Neural cell (in vitro differentiated cells): ENCODE measurements at regions not wholly inside any gene's neighbourhood (a gene's known extent, or its start where the extent isn't known, plus 50 kb on each side); places are given as distances from the start of the nearest gene placed in this dataset.
A peak's percentile ranks its signal among the peaks of the same experiment; 100 is the strongest.

Source experiments
- H2AFZ ChIP-seq: fragments of 200-600, 300-800 bp; sonication (generic), shearing (Covaris generic); 2 replicates; pipeline ENCODE4 v1.6.0; 2014; ENCODE audit warnings: low read depth, mild to moderate bottlenecking, antibody characterized with exemption, low read length, moderate library complexity
- H3F3A ChIP-seq: fragments of 200-600 bp; shearing (Covaris generic); 2 replicates; pipeline ENCODE4 v1.6.1; 2016; ENCODE audit warnings: mild to moderate bottlenecking, moderate library complexity, mixed read lengths, antibody characterized with exemption, low read length; ENCODE audit not compliant: insufficient read depth, poor library complexity, severe bottlenecking
- H3K27ac ChIP-seq: fragments of 200-600, 300-800 bp; sonication (generic), shearing (Covaris generic); 2 replicates; pipeline ENCODE4 v1.5.1; 2014; ENCODE audit warnings: mild to moderate bottlenecking, low read length, moderate library complexity
- H3K27me3 ChIP-seq: fragments of 300-800, 200-600 bp; sonication (generic), shearing (Covaris generic); 2 replicates; pipeline ENCODE4 v1.6.0; 2014; ENCODE audit warnings: mild to moderate bottlenecking, low read depth, low read length, moderate library complexity; ENCODE audit not compliant: insufficient read depth
- H3K36me3 ChIP-seq: fragments of 300-800, 200-600 bp; sonication (generic), shearing (Covaris generic); 2 replicates; pipeline ENCODE4 v1.5.1; 2014; ENCODE audit warnings: mild to moderate bottlenecking, antibody characterized with exemption, low read length, moderate library complexity; ENCODE audit not compliant: insufficient read depth
- H3K4me2 ChIP-seq: fragments of 300-800, 200-600 bp; sonication (generic), shearing (Covaris generic); 2 replicates; pipeline ENCODE4 v1.6.0; 2014; ENCODE audit warnings: mild to moderate bottlenecking, low read length
- H3K4me3 ChIP-seq: fragments of 300-800, 200-600 bp; sonication (generic), shearing (Covaris generic); 2 replicates; pipeline ENCODE4 v1.5.1; 2014; ENCODE audit warnings: mild to moderate bottlenecking, low read length, moderate library complexity
- H3K79me2 ChIP-seq: fragments of 200-600 bp; shearing (Covaris generic); replicated peaks from 2 replicates; pipeline ENCODE4 v1.6.0; 2014; ENCODE audit warnings: mild to moderate bottlenecking, low read length, moderate library complexity; ENCODE audit not compliant: insufficient read depth
- H3K9ac ChIP-seq: fragments of 300-800, 200-600 bp; sonication (generic), shearing (Covaris generic); 2 replicates; pipeline ENCODE4 v1.6.1; 2016; ENCODE audit warnings: mild to moderate bottlenecking, low read length, mixed read lengths
- H3K9me2 ChIP-seq: fragments of 200-600 bp; shearing (Covaris generic); 2 replicates; pipeline ENCODE4 v1.6.1; 2016; ENCODE audit warnings: mild to moderate bottlenecking, low read length, mixed read lengths; ENCODE audit not compliant: insufficient read depth
- H3K9me3 ChIP-seq: fragments of 200-600, 300-800 bp; sonication (generic), shearing (Covaris generic); 2 replicates; pipeline ENCODE4 v1.6.1; 2016; ENCODE audit warnings: mild to moderate bottlenecking, mixed run types, low read length, moderate library complexity, mixed read lengths
- H4K20me1 ChIP-seq: fragments of 200-600 bp; shearing (Covaris generic); 2 replicates; pipeline ENCODE4 v1.6.1; 2016; ENCODE audit warnings: mild to moderate bottlenecking, mixed run types; ENCODE audit not compliant: insufficient read depth
- CTCF ChIP-seq: fragments of 450-650 bp; IDR thresholded peaks from 2 replicates; pipeline ENCODE4 v1.5.1; 2014; ENCODE audit warnings: antibody characterized with exemption, mild to moderate bottlenecking, moderate library complexity; ENCODE audit not compliant: poor library complexity, severe bottlenecking
- EP300 ChIP-seq: fragments of 450-650 bp; conservative IDR thresholded peaks from 2 replicates; pipeline ENCODE4 v1.6.1; 2014; ENCODE audit warnings: antibody characterized with exemption, mild to moderate bottlenecking, moderate library complexity; ENCODE audit not compliant: poor library complexity, severe bottlenecking
- EZH2 ChIP-seq: fragments of 200-600, 300-800 bp; shearing (Covaris generic), sonication (generic); IDR thresholded peaks from 2 replicates; pipeline ENCODE4 v1.6.1; 2014; ENCODE audit warnings: antibody characterized with exemption, low read length, borderline replicate concordance, mild to moderate bottlenecking; ENCODE audit not compliant: insufficient read depth, poor library complexity, severe bottlenecking
- MXI1 ChIP-seq: fragments of 450-650 bp; conservative IDR thresholded peaks from 2 replicates; pipeline ENCODE4 v1.6.1; 2014; ENCODE audit warnings: antibody characterized with exemption, mild to moderate bottlenecking; ENCODE audit not compliant: poor library complexity, severe bottlenecking
- POLR2AphosphoS5 ChIP-seq: IDR thresholded peaks from 2 replicates; pipeline ENCODE4 v1.6.1; 2012
- RAD21 ChIP-seq: fragments of 450-650 bp; conservative IDR thresholded peaks from 2 replicates; pipeline ENCODE4 v1.6.1; 2014; ENCODE audit warnings: antibody characterized with exemption, mild to moderate bottlenecking, moderate library complexity
- REST ChIP-seq: IDR thresholded peaks from 2 replicates; pipeline ENCODE4 v1.6.1; 2012; ENCODE audit warnings: borderline replicate concordance
- TAF1 ChIP-seq: IDR thresholded peaks from 2 replicates; pipeline ENCODE4 v1.6.1; 2012; ENCODE audit warnings: low read depth

- Histone ChIP-seq H3F3A (no peaks in the 10 kb centered on the region), H3K27ac (peak overlapping the region; percentile 4), H4K20me1 (no peaks in the 10 kb centered on the region), H3K9ac (peak overlapping the region; percentile 3), H3K9me3 (no peaks in the 10 kb centered on the region), H2AFZ (no peak overlapping the region), H3K36me3 (no peaks in the 10 kb centered on the region), H3K9me2 (no peaks in the 10 kb centered on the region), H3K27me3 (no peaks in the 10 kb centered on the region), H3K79me2 (no peaks in the 10 kb centered on the region), H3K4me3 (no peak overlapping the region), H3K4me2 (no peak overlapping the region)
- TF ChIP-seq RAD21: no peak
- peak; percentile 20 for TF ChIP-seq POLR2AphosphoS5
- peak; percentile 92 for TF ChIP-seq REST
Observed at GRCh38 chr10:3310016-3310784, 137.6 kb upstream of the PITRM1 start.

- TF ChIP-seq CTCF: no peak
- no peaks in the 10 kb centered on the region for H3K9me2 ChIP-seq
- no peak overlapping the region for H3K4me3 ChIP-seq
- no peaks in the 10 kb centered on the region for H3K27me3 ChIP-seq
- H3K79me2 ChIP-seq: no peaks in the 10 kb centered on the region
- H3K9ac ChIP-seq: no peak overlapping the region
- no peaks in the 10 kb centered on the region for H4K20me1 ChIP-seq
- no peaks in the 10 kb centered on the region for H3F3A ChIP-seq
- no peaks in the 10 kb centered on the region for H3K9me3 ChIP-seq
- no peak overlapping the region for H3K27ac ChIP-seq
- H3K36me3 ChIP-seq: no peaks in the 10 kb centered on the region
- no peak overlapping the region for H3K4me2 ChIP-seq
- H2AFZ ChIP-seq: no peak overlapping the region
Observed at GRCh38 chr10:3306050-3306449, 133.5 kb upstream of the PITRM1 start.

GRCh38 chr10:3295582-3296151 lies 123.1 kb upstream of the PITRM1 start:
- no peak overlapping the region for H3K4me3 ChIP-seq
- H3K36me3 ChIP-seq: no peaks in the 10 kb centered on the region
- no peak overlapping the region for H3K9ac ChIP-seq
- H3K4me2 ChIP-seq: no peak overlapping the region
- H3K27me3 ChIP-seq: no peaks in the 10 kb centered on the region
- no peaks in the 10 kb centered on the region for H3K9me2 ChIP-seq
- H3K9me3 ChIP-seq: no peaks in the 10 kb centered on the region
- no peaks in the 10 kb centered on the region for H4K20me1 ChIP-seq
- no peak overlapping the region for H2AFZ ChIP-seq
- H3K79me2 ChIP-seq: no peaks in the 10 kb centered on the region
- no peak for TF ChIP-seq EZH2
- TF ChIP-seq RAD21: no peak
- TF ChIP-seq POLR2AphosphoS5: no peak
- no peak for TF ChIP-seq EP300
- TF ChIP-seq MXI1: no peak
- TF ChIP-seq TAF1: no peak
- no peak for TF ChIP-seq REST
- H3F3A ChIP-seq: no peaks in the 10 kb centered on the region
- no peak overlapping the region for H3K27ac ChIP-seq
